CD4-positive, alpha-beta T cell treated with Interleukin-21 for 1 hour (primary cell): ENCODE measurements at regions not wholly inside any gene's neighbourhood (a gene's known extent, or its start where the extent isn't known, plus 50 kb on each side); places are given as distances from the start of the nearest gene placed in this dataset.

Experiments
- DNase-seq: peaks from one replicate; pipeline ENCODE4 v3.0.0-alpha.2; 2020

DNA sequence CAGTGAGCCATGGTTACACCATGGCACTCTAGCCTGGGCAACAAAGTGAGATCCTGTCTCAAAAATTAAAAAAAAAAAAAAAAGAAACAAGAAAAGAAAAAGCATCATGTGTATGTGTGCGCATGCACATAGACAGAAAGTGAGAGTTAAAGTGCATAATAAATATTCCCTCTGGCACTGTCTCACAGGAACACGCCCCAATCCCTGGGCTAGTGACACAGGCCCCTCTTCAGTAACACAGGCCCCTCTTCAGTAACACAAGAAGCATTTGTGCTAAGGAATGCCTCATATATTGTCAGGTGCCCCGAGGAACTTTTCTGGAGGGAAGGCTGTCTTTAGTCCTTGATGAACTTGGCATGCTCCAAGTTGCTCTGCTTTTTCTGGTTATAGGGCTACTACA, 57.5 kb downstream of the RPL27A start:
- DNase-seq, result no peak

DNA sequence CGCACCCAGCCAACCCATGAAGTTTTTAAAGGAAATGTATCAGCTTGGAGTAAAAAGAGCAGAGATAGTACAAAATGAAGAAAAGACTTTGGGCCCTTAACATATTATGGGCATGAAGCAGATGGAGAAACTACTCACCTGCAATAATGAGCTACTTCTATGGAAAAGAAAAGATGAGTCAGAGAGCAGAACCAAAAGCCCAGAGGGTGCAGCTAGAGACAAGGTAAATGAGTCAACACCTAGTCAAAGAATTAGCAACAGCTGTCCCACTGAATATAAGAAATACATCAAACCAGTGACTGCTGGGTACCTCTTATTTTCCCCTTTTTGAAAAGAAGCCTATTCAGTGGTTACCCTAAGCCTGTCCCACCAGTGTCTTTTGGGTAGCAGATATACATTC, 61.8 kb downstream of the RPL27A start:
- no peak for DNase-seq

DNA sequence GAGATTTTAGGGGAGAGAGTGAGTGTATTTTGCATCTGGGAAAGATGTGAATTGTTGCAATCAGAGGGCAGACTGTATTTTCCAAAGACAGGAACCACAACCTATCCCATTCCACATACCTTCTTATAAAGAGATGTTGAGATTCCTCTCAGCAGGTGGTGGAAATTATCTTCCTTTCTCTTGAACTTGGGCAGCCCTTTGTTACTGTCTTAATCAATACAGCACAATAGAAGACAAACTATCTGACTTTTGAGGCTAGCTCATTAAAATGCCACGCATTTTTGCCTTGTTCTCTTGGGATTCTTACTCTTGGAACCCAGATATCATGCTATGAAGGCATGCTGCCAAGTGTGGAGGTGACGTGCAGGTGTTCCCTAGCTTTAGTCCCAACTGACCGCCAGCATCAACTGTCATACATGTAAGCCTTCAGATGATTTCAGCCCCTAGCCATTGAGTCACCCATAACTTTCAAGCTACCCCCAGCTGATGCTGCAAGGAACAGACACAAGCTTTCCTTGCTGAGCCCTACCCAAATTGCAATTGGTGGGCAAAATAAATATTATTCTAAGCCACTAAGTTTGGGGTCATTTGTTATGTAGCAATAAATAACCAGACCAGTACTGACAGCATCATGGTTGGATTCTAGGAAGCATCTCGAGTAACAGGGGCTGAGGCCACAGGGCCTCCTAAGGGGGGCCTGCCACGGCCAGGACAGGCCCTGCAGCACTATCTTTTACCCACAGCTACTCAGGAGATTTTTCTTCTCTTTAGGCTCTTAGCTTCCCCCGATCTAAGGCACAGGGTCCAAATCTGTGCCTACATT, 63.0 kb downstream of the RPL27A start:
- no peak for DNase-seq

DNA sequence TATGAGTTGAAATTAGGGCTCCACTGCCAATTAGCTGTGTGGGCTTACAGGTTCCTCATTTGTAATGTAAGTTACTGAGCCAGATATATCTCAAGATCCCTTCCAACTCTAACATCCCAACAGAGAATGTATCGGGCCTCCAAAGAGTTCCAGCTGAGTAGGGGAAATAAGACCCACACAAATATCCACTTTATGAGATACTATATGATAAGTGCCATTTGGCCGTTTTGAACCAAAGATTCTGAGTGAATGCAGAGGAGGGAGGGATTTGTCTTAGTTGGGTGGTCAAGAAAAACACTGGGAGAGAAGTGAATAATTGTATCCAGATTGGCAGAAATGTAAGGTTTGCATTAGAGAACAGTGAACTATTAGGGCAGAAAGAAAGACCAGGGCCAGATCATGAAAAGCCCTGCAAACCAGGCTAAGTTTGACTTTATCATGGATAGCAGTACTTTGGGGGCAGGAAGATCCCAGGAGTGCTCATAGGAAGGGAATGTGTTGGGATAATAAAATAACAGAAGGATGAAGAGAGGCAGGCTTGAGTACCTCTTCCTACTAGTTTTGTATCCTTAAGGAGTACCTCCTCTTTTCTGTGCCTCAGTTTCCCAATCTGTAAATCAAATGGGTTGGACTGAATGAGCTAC, 63.9 kb downstream of the RPL27A start:
- no peak for DNase-seq

DNA sequence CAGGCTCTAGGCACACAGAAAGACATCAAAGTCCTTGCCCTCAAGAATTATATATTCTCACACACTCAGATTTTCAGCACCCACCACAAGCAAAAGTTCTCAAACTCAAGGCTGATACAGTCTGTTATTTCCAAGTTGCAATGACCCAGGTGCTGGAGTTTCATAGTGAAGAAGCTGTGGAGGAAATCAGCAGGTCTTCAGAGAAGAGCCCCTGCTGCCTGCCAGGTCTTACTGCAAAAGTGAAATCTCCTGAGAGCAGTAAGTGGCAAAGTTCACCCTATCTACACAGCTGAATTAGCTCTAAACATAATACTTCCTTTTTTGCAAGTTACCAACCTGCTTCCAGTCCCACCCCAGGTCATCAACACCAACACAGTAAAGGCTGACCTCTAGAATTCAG, 64.6 kb downstream of the RPL27A start:
- DNase-seq, result no peak

DNA sequence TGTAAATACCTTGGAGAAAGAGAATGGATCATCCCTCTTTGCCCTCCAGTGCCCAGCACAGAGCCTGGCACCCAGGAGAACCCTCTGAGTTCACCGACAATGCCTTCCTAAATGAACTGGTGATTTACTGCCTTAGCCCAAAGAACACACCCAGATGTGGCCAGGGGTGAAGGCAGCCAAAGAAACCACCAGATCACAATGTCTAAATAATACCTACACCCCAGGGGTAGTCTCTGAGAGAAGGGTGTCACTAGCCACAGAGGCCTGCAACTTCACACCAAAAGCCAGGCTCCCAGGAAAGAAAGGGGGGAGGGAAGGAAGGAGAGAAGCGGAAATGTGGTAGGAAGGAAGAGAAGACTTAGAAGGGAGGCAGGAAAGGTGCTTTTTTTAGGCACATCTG, 65.7 kb downstream of the RPL27A start:
- DNase-seq, result no peak

DNA sequence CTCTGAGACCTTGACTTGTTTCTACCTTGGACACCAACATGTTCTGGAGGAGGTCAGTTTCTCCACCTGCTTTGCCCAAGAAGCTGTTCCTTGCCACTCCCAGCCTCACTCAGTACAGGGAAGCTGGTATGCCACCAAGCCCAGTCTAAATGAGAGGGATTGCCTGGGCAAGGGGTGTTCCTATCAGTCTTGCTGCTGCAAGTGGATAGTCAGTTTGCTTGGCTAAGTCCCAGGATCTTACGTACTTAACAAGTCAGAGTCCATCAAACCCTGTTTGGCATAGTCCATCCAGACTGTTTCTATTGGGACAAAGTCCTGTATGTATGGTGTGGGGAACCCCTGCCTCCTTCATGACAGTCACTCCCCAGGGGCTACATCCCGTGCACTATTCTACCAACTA, 66.6 kb downstream of the RPL27A start:
- no peak for DNase-seq

DNA sequence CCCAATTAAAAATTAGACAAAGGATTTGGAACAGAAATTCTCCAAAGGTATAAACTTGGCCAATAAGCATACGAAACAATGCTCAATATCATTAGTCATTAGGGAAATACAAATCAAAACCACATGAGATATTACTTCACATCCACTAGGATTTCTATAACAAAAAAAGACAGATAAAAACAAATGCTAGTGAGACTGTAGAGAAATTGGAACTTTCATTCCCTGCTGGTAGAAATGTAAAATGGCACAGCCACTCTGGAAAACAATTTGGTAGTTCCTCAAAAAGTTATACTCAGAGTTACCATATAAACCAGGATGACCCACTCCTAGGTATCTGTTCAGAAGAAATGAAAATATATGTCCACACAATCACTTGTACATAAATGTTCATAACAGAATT, 71.6 kb downstream of the RPL27A start:
- no peak for DNase-seq

DNA sequence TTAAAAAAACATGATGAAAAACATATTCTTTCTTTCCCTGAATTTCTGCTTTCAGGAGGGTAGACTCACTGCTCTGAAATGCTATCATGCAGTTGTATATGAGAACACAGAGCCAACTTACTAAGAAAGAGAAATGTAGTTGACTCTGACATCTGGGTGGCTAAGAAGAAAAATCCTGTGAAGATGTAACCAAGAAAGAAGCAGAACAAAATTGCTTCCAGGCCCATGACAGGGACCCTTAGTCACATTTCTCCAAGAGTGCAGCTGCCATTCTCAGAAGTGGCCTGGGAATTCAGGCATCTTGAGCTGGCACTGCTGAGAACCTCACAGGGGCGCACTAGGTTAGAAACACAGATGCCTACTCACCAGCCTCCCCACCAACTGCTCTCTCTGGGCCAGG, 73.6 kb downstream of the RPL27A start:
- DNase-seq, result no peak

DNA sequence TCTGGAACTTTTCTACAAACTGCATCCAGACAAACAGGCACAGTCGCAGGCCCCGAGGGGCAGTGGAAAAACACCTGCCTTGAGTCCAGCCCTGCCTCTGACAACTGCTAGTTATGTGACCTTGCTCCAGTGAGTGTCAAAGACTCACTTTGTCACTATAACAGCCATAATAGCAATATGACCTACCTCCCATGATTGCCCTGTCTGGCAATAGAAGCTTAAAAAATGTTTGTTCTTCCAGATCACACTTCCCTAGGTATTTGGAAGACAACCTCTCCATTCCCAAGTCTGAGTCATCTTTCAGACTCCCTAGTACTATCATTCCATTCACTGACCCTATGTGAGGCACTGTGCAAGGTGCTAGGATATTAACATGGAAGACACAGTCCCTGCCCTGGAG, 74.5 kb downstream of the RPL27A start:
- no peak for DNase-seq

DNA sequence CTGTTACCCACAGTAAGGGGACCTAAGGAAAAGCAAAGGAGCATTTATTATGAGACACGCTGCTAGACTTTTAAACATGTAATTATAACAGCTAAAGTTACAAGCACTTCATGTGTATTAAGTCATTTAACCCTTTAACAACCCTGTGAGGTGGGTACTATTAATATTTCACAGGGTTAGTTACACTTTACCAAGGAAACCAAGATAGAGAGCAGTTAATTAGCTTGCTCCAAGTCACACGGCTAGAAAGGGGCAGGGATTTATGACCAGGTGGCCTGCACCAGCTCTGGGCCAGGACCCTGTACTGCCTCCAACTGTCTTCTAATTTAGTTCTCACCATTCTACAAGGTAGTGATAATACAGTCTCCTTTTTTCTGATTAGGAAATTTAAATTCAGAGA, 74.9 kb downstream of the RPL27A start:
- no peak for DNase-seq

DNA sequence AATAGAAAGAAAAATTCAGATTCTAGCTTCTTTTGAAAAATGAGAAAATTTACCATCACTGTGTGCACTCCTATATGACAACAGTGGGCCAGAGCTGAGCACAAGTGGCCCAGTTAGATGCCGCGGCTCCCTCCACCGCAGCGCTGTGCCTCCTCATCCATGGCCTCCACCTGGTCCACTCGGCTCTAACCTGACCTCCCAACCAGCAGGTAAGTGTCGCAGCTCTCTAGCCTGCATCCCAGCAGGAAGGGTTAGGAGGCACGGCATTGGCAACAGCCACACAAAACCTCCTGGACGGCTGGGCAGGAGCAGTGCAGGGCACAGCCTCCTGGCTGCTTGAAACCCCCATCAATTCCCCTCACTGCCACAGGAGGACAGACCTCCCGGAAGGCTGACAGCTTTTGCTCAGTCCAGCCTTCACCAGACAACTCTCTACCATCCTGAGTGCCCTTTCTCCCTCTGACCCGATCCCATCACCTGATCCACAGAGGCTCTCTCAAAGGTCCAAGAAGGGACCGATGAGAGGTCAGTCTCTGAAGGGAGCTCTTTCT, 76.1 kb downstream of the RPL27A start:
- no peak for DNase-seq

DNA sequence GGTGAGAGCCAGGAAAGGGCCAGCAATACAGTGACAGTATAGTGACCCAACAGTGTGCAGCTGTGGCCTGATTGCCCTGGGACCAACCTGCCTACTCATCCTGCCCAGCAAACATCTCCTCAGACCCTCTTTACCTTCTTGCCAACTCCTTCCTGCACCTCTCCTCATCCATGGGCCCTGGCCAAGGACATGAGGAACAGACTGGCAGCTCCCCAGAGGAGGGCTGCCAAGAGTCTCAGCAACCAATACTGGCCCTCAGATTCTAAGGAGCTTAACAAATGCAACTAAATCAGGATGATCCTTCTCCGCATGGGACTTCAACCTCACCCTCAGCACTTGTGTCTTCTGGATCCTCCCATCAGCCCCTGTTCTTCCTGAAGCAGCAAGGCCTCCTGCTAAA, 77.0 kb downstream of the RPL27A start:
- DNase-seq, result no peak

DNA sequence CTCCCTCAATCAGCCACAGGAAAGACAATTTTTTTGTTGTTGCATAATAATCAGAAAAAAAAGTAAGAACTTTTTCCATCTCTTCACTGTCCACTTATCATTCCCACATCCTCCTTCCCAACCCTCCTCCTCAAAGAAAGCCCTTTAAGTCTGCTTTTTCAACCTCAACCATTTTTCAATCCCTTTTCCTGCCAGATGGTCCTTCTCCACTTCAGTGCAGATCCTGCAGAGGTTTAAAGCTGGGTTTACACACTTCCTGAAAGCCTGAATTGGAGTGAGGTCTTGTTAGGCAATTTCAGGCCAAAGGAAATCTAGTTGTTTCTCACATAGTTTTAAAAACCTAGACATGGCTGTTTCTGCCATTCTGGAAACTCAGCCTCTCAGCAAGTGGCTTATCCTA, 78.3 kb downstream of the RPL27A start:
- DNase-seq, result no peak

DNA sequence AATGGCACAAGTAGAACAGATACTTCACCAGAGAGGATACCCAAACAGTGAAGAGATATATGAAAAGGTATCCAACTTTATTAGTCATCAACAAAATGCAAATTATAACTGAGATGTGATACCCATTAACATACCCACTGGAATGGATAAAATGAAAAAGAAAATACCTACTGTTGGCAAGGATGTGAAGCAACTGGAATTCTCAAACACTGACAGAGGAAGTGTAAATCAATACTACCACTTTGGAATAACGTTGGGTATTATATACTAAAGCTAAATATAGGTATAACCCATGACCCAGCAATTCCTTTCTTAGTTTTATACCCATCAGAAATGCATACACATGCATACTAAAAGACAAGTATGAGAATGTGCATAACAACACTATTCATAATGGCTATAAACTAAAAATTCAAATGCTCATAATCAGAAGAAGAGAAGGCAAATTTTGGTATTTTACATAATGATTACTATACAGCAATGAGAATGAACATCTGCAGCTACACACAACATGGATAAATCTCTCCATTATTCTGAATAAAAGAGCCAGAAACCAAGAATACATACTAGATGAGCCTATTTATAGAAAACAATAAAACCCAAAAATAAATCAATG, 80.6 kb downstream of the RPL27A start:
- no peak for DNase-seq

DNA sequence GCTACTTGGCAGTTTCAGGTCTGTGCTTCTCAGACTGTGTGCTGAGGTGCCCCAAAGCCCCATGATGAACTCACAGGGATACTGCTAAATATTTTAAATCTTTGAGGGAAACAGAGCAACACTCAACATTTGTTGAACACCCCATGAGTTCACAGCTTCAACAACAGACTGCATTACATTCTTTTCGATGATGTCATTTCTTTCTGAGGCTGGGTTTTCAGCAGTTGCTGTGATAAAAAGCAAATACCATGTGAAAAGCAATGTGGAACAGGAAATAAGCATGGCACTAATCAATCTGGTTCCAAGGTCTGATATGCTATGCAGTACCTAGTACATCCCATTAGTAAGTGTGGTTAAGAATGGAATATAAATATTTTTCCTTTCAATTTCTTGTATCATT, 82.7 kb downstream of the RPL27A start:
- DNase-seq, result no peak

DNA sequence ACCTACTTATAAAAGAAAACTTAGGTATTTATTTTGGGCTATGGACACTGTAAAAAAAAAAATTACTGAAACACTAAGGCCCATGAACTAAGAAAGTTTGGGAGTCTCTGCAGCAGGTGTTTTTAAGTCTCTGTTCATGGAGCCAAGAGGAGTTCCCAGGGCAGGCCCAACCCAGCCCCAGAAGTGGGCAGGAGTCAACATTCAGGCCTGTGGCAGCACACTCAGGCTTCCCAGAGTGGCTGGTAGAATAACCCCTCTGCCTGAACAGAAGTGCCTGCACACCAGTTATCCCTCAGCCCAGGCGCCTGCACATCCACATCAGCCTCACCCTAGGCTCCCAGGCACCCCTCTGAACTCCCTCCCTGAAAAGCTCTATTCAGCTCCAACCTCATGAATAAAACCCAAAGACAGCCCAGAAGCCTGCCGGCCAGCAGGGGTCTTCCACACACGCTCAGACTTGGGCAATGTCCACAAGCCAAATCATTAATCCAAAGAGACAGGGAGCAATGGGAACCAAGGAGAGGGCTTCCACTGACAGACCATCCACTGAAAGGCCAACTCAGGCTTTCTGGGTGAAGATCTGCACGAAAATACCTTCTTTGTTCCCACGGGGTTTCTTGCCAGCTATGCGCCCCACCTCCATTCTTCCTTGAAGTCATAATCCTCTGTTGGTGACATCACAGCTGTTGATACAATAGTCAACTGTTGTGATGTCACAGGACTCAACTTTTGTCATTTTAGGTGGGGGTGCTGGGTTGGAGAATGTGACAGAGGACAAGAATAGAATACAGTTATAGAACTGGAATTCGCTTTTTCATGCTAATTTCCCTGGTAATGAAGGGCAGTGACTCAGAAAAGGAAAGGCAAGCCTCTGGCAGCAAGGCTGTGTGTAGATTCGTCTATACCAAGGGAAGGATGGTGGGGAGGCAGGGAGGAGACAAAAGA, 83.7 kb downstream of the RPL27A start:
- DNase-seq, result no peak

DNA sequence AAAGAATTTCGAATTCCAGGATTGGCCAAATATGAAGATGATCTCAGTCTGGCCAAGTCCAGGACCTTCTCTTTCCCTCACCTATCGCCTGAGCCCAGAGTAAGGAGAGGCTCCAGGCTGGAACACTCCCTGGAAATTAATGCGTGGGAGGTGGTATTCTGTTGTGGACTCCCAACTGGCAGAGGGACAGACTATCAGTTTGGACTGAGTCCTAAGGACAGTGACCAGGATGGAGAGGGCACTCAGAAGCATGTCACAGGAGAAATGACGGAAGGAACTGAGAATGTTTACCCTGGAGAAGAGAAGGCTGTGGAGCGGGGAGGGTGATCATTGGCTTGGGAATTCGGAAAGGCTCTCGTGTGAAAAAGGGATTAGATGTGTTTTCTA, 84.4 kb downstream of the RPL27A start:
- no peak for DNase-seq

DNA sequence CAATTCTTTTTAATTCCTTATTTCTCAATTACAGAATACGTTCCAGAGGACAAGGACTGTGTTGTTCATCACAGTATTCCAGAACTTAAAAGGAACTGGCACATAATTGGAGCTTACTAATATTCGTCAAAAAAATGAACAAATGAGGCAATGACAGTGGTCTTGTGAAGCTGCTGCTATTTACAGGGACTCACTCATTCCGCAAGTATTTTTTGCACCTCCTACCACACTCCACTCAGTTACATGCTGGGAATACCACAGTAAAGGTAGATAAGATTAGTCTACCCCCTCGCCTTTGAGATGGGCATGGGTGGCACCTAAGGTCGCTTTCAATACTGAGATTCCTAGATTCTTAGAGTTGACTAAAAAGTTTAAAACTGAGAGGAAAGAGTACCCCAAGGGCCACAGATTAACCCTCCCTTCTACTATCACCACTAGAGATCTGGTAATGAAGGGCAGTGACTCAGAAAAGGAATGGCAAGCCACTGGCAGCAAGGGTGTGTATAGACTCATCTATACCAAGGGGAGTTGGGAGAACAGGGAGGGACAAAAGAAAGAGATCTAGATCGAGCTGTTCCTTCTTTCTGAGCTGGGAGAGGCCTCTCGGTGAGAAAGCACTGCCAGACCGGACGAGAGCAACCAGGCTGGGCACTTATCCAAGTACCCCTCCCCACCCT, 85.0 kb downstream of the RPL27A start:
- no peak for DNase-seq

DNA sequence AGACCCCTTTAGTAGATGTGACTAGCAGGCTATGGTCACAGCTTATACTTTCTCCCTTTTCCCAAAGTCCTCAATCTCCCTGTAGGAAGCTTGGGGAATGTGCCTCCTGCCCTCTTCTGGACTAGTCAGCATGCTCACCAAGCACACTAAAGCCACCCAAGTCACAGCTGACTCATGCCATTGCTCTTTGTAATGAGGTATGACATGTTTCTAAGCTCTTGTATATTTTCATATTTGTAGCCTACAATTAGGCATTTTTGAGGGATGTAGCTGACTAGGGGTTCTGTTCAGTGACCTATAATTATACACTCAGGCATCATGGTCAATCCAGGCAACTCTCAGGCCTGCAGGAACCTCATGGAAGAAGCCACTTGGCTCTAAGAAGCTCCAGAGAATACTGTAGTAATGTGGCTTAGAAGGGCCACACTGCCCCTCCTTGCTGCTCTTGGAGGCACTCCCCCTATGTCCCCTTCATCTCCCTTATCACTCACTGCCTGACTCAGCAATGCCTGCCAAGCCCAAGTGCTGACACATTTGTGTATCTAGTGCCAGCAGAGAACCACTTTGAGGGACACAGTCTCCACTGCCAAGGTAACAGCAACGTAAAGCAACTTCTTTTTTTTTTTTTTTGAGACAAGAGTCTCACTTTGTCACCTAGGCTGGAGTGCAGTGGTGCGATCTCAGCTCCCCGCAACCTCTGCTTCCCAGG, 86.2 kb downstream of the RPL27A start:
- no peak for DNase-seq
